GM12892 (cell line): ENCODE measurements at regions not wholly inside any gene's neighbourhood (a gene's known extent, or its start where the extent isn't known, plus 50 kb on each side); places are given as distances from the start of the nearest gene placed in this dataset.

Experiments
- POLR2A ChIP-seq: IDR thresholded peaks from 2 replicates; pipeline ENCODE4 v1.6.1; 2011; ENCODE audit warnings: low read depth, low read length, control low read depth
- POLR2AphosphoS5 ChIP-seq: IDR thresholded peaks from 2 replicates; pipeline ENCODE4 v1.6.1; 2011; ENCODE audit warnings: low read depth, low read length, control low read depth
- TAF1 ChIP-seq: IDR thresholded peaks from 2 replicates; pipeline ENCODE4 v1.6.1; 2011; ENCODE audit warnings: low read depth, mild to moderate bottlenecking, control low read depth, low read length, borderline replicate concordance

DNA sequence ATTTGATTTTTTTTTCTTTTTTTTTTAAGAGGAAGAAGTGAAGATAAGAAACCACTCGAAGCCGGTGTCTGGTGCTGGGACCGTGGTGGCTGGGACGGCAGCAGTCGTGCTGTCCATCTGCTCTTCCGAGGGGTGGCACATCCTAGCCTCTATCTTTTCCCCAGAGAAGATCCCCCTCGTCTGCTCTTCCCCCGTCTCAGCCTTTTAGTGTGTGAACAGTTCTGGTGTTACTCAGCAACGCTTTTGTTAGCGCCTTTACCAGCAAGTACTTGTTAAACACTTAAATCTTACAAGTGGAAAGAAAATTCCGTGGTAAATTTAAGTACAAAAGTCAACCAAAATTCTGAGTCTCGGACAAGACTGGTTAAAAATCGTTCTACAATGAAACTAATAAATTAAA lies 90.1 kb downstream of the RSPH3 start:
- TF ChIP-seq POLR2A: no peak
- TF ChIP-seq POLR2AphosphoS5: no peak
- TF ChIP-seq TAF1: no peak
